ENCODE measurements at regions not wholly inside any gene's neighbourhood (a gene's known extent, or its start where the extent isn't known, plus 50 kb on each side); places are given as distances from the start of the nearest gene placed in this dataset.

DNA sequence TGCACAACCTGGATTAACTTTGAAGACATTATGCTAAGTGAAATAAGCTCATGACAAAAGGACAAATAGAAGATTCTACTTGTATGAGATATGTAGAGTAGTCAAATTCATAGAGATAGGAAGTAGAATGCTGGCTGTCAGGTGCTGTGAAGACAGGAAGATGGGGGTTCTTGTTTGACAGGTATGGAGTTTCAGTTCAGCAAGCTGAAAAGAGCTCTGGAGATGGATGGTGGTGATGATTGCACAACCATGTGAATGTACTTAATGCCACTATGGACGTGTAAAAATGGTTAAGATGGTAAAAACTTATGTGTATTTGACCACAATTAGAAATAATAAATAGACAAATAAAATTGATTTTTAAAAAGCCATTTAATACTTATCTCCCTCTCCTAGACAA, 169.8 kb upstream of the DUSP10 start:
- H3K79me1 ChIP-seq (replicated peaks; ENCODE audit: low read length, poor library complexity, severe bottlenecking): no peaks in the 10 kb centered on the region
- no peaks in the 10 kb centered on the region for H3K4me1 ChIP-seq (ENCODE audit: control insufficient read depth, insufficient read depth, low read depth, low read length)
- H2BK15ac ChIP-seq (ENCODE audit: low read depth, poor library complexity, severe bottlenecking): no peak overlapping the region
- H2BK120ac ChIP-seq (ENCODE audit: low read depth, low read length): no peak overlapping the region
- no peak overlapping the region for H4K91ac ChIP-seq (ENCODE audit: low read length)
- H3K27me3 ChIP-seq (ENCODE audit: control insufficient read depth in 1 of 2, insufficient read depth in 1 of 2, low read length in 2 of 2): no peaks in the 10 kb centered on the region
- H3K18ac ChIP-seq (ENCODE audit: low read depth in 1 of 2, low read length in 2 of 2): no peak overlapping the region
- no peaks in the 10 kb centered on the region for H3K9me3 ChIP-seq (ENCODE audit: control insufficient read depth, low read length)
- no peak overlapping the region for H3K27ac ChIP-seq (ENCODE audit: low read length, poor library complexity, severe bottlenecking)
- H2AFZ ChIP-seq (ENCODE audit: low read depth, low read length): no peak overlapping the region
- no peak for DNase-seq
- no peak overlapping the region for H3K23ac ChIP-seq (ENCODE audit: low read length in 2 of 2)
- no peak overlapping the region for H3K14ac ChIP-seq (ENCODE audit: low read length in 2 of 2)
- no peak overlapping the region for H3K4ac ChIP-seq (ENCODE audit: low read depth in 1 of 2, low read length in 2 of 2)
- no peak overlapping the region for H2BK12ac ChIP-seq (ENCODE audit: low read length in 2 of 2)
- no peak overlapping the region for H3K9ac ChIP-seq (ENCODE audit: low read length)
- H4K8ac ChIP-seq (ENCODE audit: low read length): no peak overlapping the region
- no peak overlapping the region for H2BK5ac ChIP-seq (ENCODE audit: low read depth, low read length, poor library complexity, severe bottlenecking)
- H2AK5ac ChIP-seq (ENCODE audit: low read length, severe bottlenecking): no peak overlapping the region
- no peak overlapping the region for H3K4me2 ChIP-seq (ENCODE audit: low read length, poor library complexity, severe bottlenecking)
- no CpG with 5 or more reads among the region's 1 CpG for WGBS
- peaks cover 0 to 11% of the 10 kb centered on the region in 2 experiments for H3K36me3 ChIP-seq (ENCODE audit: control insufficient read depth in 1 of 2, insufficient read depth in 2 of 2, low read depth in 1 of 2, low read length in 2 of 2)
- H3K4me3 ChIP-seq (ENCODE audit: insufficient read depth in 1 of 2, low read depth in 1 of 2, low read length in 2 of 2): no peak overlapping the region

DNA sequence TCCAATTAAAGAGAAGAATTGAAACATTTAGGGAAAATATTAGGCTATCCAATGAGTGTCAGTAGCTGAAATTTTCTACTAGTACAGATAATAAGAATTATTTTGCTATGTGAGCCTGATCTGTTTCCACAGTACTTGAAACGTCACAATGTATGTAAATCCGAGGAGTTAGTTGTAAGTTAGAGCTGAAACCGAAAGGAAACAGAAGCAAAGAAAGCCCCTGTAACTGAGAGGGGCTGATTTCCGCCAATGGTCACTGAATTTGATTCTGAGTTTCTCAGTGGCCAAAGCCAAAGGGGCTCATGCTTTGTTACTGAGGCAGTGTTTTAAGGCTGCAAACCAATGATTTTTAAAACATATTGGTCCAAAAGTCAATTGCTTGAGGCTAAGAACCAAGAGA, 168.3 kb upstream of the DUSP10 start:
- H2BK12ac ChIP-seq (ENCODE audit: low read length in 2 of 2): no peak overlapping the region
- H3K4me3 ChIP-seq (ENCODE audit: insufficient read depth in 1 of 2, low read depth in 1 of 2, low read length in 2 of 2): no peak overlapping the region
- no peaks in the 10 kb centered on the region for H3K4me1 ChIP-seq (ENCODE audit: control insufficient read depth, insufficient read depth, low read depth, low read length)
- H2AK5ac ChIP-seq (ENCODE audit: low read length, severe bottlenecking): no peak overlapping the region
- DNase-seq: no peak
- no peak overlapping the region for H4K8ac ChIP-seq (ENCODE audit: low read length)
- no peak overlapping the region for H2BK5ac ChIP-seq (ENCODE audit: low read depth, low read length, poor library complexity, severe bottlenecking)
- no peak overlapping the region for H2BK15ac ChIP-seq (ENCODE audit: low read depth, poor library complexity, severe bottlenecking)
- no peaks in the 10 kb centered on the region for H3K79me1 ChIP-seq (replicated peaks; ENCODE audit: low read length, poor library complexity, severe bottlenecking)
- no peak overlapping the region for H3K27ac ChIP-seq (ENCODE audit: low read length, poor library complexity, severe bottlenecking)
- H3K14ac ChIP-seq (ENCODE audit: low read length in 2 of 2): no peak overlapping the region
- no peak overlapping the region for H3K9ac ChIP-seq (ENCODE audit: low read length)
- no peak overlapping the region for H3K23ac ChIP-seq (ENCODE audit: low read length in 2 of 2)
- 97% methylated on average over 4 of the region's 4 CpGs for WGBS
- H3K9me3 ChIP-seq (ENCODE audit: control insufficient read depth, low read length): no peaks in the 10 kb centered on the region
- no peak overlapping the region for H2AFZ ChIP-seq (ENCODE audit: low read depth, low read length)
- no peak overlapping the region for H3K4me2 ChIP-seq (ENCODE audit: low read length, poor library complexity, severe bottlenecking)
- no peak overlapping the region for H3K4ac ChIP-seq (ENCODE audit: low read depth in 1 of 2, low read length in 2 of 2)
- no peaks in the 10 kb centered on the region for H3K27me3 ChIP-seq (ENCODE audit: control insufficient read depth in 1 of 2, insufficient read depth in 1 of 2, low read length in 2 of 2)
- H3K18ac ChIP-seq (ENCODE audit: low read depth in 1 of 2, low read length in 2 of 2): no peak overlapping the region
- peaks cover 0 to 5% of the 10 kb centered on the region in 2 experiments for H3K36me3 ChIP-seq (ENCODE audit: control insufficient read depth in 1 of 2, insufficient read depth in 2 of 2, low read depth in 1 of 2, low read length in 2 of 2)
- no peak overlapping the region for H2BK120ac ChIP-seq (ENCODE audit: low read depth, low read length)
- no peak overlapping the region for H4K91ac ChIP-seq (ENCODE audit: low read length)

- H3K9ac ChIP-seq (ENCODE audit: low read length): no peak overlapping the region
- no peak overlapping the region for H2AFZ ChIP-seq (ENCODE audit: low read depth, low read length)
- H2BK5ac ChIP-seq (ENCODE audit: low read depth, low read length, poor library complexity, severe bottlenecking): no peak overlapping the region
- no peak for DNase-seq
- no peak overlapping the region for H3K23ac ChIP-seq (ENCODE audit: low read length in 2 of 2)
- H3K4me3 ChIP-seq (ENCODE audit: insufficient read depth in 1 of 2, low read depth in 1 of 2, low read length in 2 of 2): no peak overlapping the region
- no peak overlapping the region for H2AK5ac ChIP-seq (ENCODE audit: low read length, severe bottlenecking)
- H2BK12ac ChIP-seq (ENCODE audit: low read length in 2 of 2): no peak overlapping the region
- no peak overlapping the region for H4K8ac ChIP-seq (ENCODE audit: low read length)
- no peaks in the 10 kb centered on the region for H3K9me3 ChIP-seq (ENCODE audit: control insufficient read depth, low read length)
- no peak overlapping the region for H3K4ac ChIP-seq (ENCODE audit: low read depth in 1 of 2, low read length in 2 of 2)
- H3K36me3 ChIP-seq (ENCODE audit: control insufficient read depth in 1 of 2, insufficient read depth in 2 of 2, low read depth in 1 of 2, low read length in 2 of 2): no peaks in the 10 kb centered on the region
- no peak overlapping the region for H3K18ac ChIP-seq (ENCODE audit: low read depth in 1 of 2, low read length in 2 of 2)
- H3K14ac ChIP-seq (ENCODE audit: low read length in 2 of 2): no peak overlapping the region
- H3K79me1 ChIP-seq (replicated peaks; ENCODE audit: low read length, poor library complexity, severe bottlenecking): no peaks in the 10 kb centered on the region
- 94% methylated on average over 4 of the region's 4 CpGs for WGBS
- H2BK15ac ChIP-seq (ENCODE audit: low read depth, poor library complexity, severe bottlenecking): no peak overlapping the region
- H3K4me1 ChIP-seq (ENCODE audit: control insufficient read depth, insufficient read depth, low read depth, low read length): no peaks in the 10 kb centered on the region
- H3K27me3 ChIP-seq (ENCODE audit: control insufficient read depth in 1 of 2, insufficient read depth in 1 of 2, low read length in 2 of 2): no peaks in the 10 kb centered on the region
- no peak overlapping the region for H3K27ac ChIP-seq (ENCODE audit: low read length, poor library complexity, severe bottlenecking)
- H4K91ac ChIP-seq (ENCODE audit: low read length): no peak overlapping the region
- no peak overlapping the region for H3K4me2 ChIP-seq (ENCODE audit: low read length, poor library complexity, severe bottlenecking)
- H2BK120ac ChIP-seq (ENCODE audit: low read depth, low read length): no peak overlapping the region
Observed at GRCh38 chr1:221908573-221908972, 166.7 kb upstream of the DUSP10 start.

GRCh38 chr1:221907166-221907932, 165.5 kb upstream of the DUSP10 start:
- no peak overlapping the region for H2AK5ac ChIP-seq (ENCODE audit: low read length, severe bottlenecking)
- H4K91ac ChIP-seq (ENCODE audit: low read length): no peak overlapping the region
- no peak overlapping the region for H3K4ac ChIP-seq (ENCODE audit: low read depth in 1 of 2, low read length in 2 of 2)
- no peaks in the 10 kb centered on the region for H3K4me1 ChIP-seq (ENCODE audit: control insufficient read depth, insufficient read depth, low read depth, low read length)
- H3K23ac ChIP-seq (ENCODE audit: low read length in 2 of 2): no peak overlapping the region
- H2BK5ac ChIP-seq (ENCODE audit: low read depth, low read length, poor library complexity, severe bottlenecking): no peak overlapping the region
- no peak overlapping the region for H3K27ac ChIP-seq (ENCODE audit: low read length, poor library complexity, severe bottlenecking)
- no peak overlapping the region for H3K9ac ChIP-seq (ENCODE audit: low read length)
- DNase-seq: no peak
- no peak overlapping the region for H2BK15ac ChIP-seq (ENCODE audit: low read depth, poor library complexity, severe bottlenecking)
- no peak overlapping the region for H4K8ac ChIP-seq (ENCODE audit: low read length)
- 89% methylated on average over 6 of the region's 8 CpGs for WGBS
- no peak overlapping the region for H3K4me2 ChIP-seq (ENCODE audit: low read length, poor library complexity, severe bottlenecking)
- H2BK12ac ChIP-seq (ENCODE audit: low read length in 2 of 2): no peak overlapping the region
- no peaks in the 10 kb centered on the region for H3K9me3 ChIP-seq (ENCODE audit: control insufficient read depth, low read length)
- no peaks in the 10 kb centered on the region for H3K36me3 ChIP-seq (ENCODE audit: control insufficient read depth in 1 of 2, insufficient read depth in 2 of 2, low read depth in 1 of 2, low read length in 2 of 2)
- H2AFZ ChIP-seq (ENCODE audit: low read depth, low read length): no peak overlapping the region
- no peak overlapping the region for H3K4me3 ChIP-seq (ENCODE audit: insufficient read depth in 1 of 2, low read depth in 1 of 2, low read length in 2 of 2)
- H3K27me3 ChIP-seq (ENCODE audit: control insufficient read depth in 1 of 2, insufficient read depth in 1 of 2, low read length in 2 of 2): no peaks in the 10 kb centered on the region
- H3K18ac ChIP-seq (ENCODE audit: low read depth in 1 of 2, low read length in 2 of 2): no peak overlapping the region
- no peak overlapping the region for H2BK120ac ChIP-seq (ENCODE audit: low read depth, low read length)
- H3K79me1 ChIP-seq (replicated peaks; ENCODE audit: low read length, poor library complexity, severe bottlenecking): no peaks in the 10 kb centered on the region
- H3K14ac ChIP-seq (ENCODE audit: low read length in 2 of 2): no peak overlapping the region

Data from mesenchymal stem cell (in vitro differentiated cells and primary cell).